ENCODE measurements at regions not wholly inside any gene's neighbourhood (a gene's known extent, or its start where the extent isn't known, plus 50 kb on each side); places are given as distances from the start of the nearest gene placed in this dataset.

DNA sequence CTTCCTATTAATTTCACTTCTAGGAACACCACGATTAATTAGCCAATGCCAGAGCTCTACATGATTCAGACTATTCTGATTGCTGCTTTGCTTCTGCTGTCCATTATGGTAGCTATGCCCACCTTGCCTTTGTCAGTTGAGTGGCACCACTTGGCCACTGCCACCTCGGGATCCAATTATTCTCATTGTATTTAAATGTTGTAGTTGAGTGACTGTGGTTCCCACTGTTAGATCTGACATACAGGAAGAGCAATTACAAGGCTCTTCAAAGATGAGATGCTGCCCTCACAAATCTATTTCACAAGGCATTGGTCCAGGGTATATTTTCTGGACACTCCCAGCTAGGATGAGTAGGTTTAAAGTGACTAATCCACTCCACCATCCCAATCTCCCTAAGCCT is 864.5 kb upstream of the EDIL3 start:
- TF ChIP-seq, protein P1, sequence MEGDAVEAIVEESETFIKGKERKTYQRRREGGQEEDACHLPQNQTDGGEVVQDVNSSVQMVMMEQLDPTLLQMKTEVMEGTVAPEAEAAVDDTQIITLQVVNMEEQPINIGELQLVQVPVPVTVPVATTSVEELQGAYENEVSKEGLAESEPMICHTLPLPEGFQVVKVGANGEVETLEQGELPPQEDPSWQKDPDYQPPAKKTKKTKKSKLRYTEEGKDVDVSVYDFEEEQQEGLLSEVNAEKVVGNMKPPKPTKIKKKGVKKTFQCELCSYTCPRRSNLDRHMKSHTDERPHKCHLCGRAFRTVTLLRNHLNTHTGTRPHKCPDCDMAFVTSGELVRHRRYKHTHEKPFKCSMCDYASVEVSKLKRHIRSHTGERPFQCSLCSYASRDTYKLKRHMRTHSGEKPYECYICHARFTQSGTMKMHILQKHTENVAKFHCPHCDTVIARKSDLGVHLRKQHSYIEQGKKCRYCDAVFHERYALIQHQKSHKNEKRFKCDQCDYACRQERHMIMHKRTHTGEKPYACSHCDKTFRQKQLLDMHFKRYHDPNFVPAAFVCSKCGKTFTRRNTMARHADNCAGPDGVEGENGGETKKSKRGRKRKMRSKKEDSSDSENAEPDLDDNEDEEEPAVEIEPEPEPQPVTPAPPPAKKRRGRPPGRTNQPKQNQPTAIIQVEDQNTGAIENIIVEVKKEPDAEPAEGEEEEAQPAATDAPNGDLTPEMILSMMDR (IDR thresholded peaks at IDR 0.05 in 2 of 3, conservative IDR thresholded peaks at IDR 0.05 in 1 of 3; ENCODE audit: control insufficient read depth in 2 of 3, extremely low read depth in 1 of 3, insufficient read depth in 1 of 3, low read depth in 3 of 3, low read length in 3 of 3), result no peak
- TF ChIP-seq CBX3 (IDR thresholded peaks at IDR 0.05; ENCODE audit: borderline replicate concordance, low read depth) (no peak), MYC (IDR thresholded peaks at IDR 0.05; ENCODE audit: insufficient read depth, insufficient read length, insufficient replicate concordance, low read length, severe bottlenecking) (no peak), POLR2A (IDR thresholded peaks at IDR 0.05; ENCODE audit: low read depth, low read length) (no peak), ETV6 (conservative IDR thresholded peaks at IDR 0.05 in 1 of 2, IDR thresholded peaks at IDR 0.05 in 1 of 2; ENCODE audit: borderline replicate concordance in 1 of 2, low read depth in 1 of 2) (no peak), CREM (IDR thresholded peaks at IDR 0.05; ENCODE audit: low read depth) (no peak), YY1 (IDR thresholded peaks at IDR 0.05; ENCODE audit: low read depth, low read length) (no peak), DPF2 (IDR thresholded peaks at IDR 0.05) (no peak), NBN (IDR thresholded peaks at IDR 0.05) (no peak)
- TF ChIP-seq, protein P2, sequence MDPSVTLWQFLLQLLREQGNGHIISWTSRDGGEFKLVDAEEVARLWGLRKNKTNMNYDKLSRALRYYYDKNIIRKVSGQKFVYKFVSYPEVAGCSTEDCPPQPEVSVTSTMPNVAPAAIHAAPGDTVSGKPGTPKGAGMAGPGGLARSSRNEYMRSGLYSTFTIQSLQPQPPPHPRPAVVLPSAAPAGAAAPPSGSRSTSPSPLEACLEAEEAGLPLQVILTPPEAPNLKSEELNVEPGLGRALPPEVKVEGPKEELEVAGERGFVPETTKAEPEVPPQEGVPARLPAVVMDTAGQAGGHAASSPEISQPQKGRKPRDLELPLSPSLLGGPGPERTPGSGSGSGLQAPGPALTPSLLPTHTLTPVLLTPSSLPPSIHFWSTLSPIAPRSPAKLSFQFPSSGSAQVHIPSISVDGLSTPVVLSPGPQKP (IDR thresholded peaks at IDR 0.05; ENCODE audit: low read depth, low read length), result no peak
